ENCODE measurements at regions not wholly inside any gene's neighbourhood (a gene's known extent, or its start where the extent isn't known, plus 50 kb on each side); places are given as distances from the start of the nearest gene placed in this dataset.

GRCh38 chr6:44500074-44500473, 112.6 kb downstream of the CDC5L start:
- no peak overlapping the region for H3K4me3 Mint-ChIP-seq
- ChIA-PET POLR2A (no interaction called here), CTCF (no interaction called here)
- ATAC-seq = no peak
- Histone ChIP-seq H3K9me3 (ENCODE audit: control insufficient read depth in 2 of 3, low read length in 3 of 3) (no peaks in the 10 kb centered on the region), H3K36me3 (ENCODE audit: control insufficient read depth in 2 of 3, insufficient read depth in 3 of 3, low read length in 3 of 3) (no peaks in the 10 kb centered on the region), H3K27me3 (ENCODE audit: control insufficient read depth in 2 of 2, insufficient read depth in 2 of 2, low read length in 2 of 2) (no peaks in the 10 kb centered on the region), H3K27ac (ENCODE audit: low read depth, low read length) (no peak overlapping the region), H3K4me1 (ENCODE audit: control insufficient read depth in 2 of 2, insufficient read depth in 2 of 2, low read length in 2 of 2) (no peaks in the 10 kb centered on the region), H3K4me3 (ENCODE audit: low read length) (no peak overlapping the region)
- no peak overlapping the region for H3K27ac Mint-ChIP-seq
- peaks cover 0 to 2% (median 0%) of the 10 kb centered on the region in 7 donors for H3K4me1 Mint-ChIP-seq
- DNase-seq = no peak
- no peaks in the 10 kb centered on the region for H3K36me3 Mint-ChIP-seq
- peaks cover 0 to 5% (median 0%) of the 10 kb centered on the region in 11 donors for H3K9me3 Mint-ChIP-seq
- intact Hi-C loops (cut with micrococcal nuclease) = no loop called here
- H3K27me3 Mint-ChIP-seq = peaks cover 3 to 16% (median 13%) of the 10 kb centered on the region in 5 donors

- Histone ChIP-seq H3K9me3 (ENCODE audit: control insufficient read depth in 2 of 3, low read length in 3 of 3) (no peaks in the 10 kb centered on the region), H3K36me3 (ENCODE audit: control insufficient read depth in 2 of 3, insufficient read depth in 3 of 3, low read length in 3 of 3) (no peaks in the 10 kb centered on the region), H3K27me3 (ENCODE audit: control insufficient read depth in 2 of 2, insufficient read depth in 2 of 2, low read length in 2 of 2) (no peaks in the 10 kb centered on the region), H3K4me3 (ENCODE audit: low read length) (no peak overlapping the region), H3K27ac (ENCODE audit: low read depth, low read length) (no peak overlapping the region), H3K4me1 (ENCODE audit: control insufficient read depth in 2 of 2, insufficient read depth in 2 of 2, low read length in 2 of 2) (no peaks in the 10 kb centered on the region)
- POLR2A ChIA-PET = interaction anchor here (0.7 kb wide), 1 partner anchor 1508 kb away, joined by 3 read pairs; no protein-coding TSS in a partner anchor
- no peak for ATAC-seq
- no peak overlapping the region for H3K4me3 Mint-ChIP-seq
- H3K4me1 Mint-ChIP-seq = peaks cover 0 to 2% (median 0%) of the 10 kb centered on the region in 7 donors
- H3K27me3 Mint-ChIP-seq = peaks cover 6 to 25% (median 16%) of the 10 kb centered on the region in 5 donors
- H3K36me3 Mint-ChIP-seq = no peaks in the 10 kb centered on the region
- no peak overlapping the region for H3K27ac Mint-ChIP-seq
- intact Hi-C loops (cut with micrococcal nuclease) = no loop called here
- CTCF ChIA-PET = interaction anchor here (0.6 kb wide), 1 partner anchor 20 kb away, joined by 3 read pairs; no protein-coding TSS in a partner anchor
- peaks cover 0 to 7% (median 0%) of the 10 kb centered on the region in 11 donors for H3K9me3 Mint-ChIP-seq
- no peak for DNase-seq
Observed at GRCh38 chr6:44503471-44503870, 116.0 kb downstream of the CDC5L start.

DNA sequence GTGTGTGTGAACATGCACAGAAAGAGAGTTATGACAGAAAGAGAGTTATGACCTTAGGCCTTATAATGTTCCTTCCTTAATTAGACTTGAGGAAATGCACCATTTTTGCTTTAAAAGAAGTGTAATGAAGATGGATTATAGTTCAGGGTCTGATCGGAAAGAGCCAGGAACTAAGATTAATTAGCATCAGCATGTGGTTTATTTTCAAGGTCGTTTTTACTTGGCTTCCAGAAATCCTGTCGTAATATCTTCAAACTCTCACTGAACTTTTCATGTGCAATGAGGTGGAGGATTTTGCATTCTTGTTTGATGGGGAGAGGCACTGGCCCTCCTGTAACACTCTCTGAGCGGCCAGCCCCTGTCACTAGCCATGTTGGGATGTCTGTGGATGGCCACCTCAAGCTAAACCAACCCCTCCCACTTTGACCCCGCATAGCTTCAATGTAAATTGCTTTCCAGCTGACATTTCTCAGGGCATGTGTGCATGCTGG, 116.8 kb downstream of the CDC5L start:
- no peak for DNase-seq
- peaks cover 0 to 5% (median 0%) of the 10 kb centered on the region in 5 donors for H3K36me3 Mint-ChIP-seq
- CTCF ChIA-PET = no interaction called here
- Histone ChIP-seq H3K27me3 (ENCODE audit: control insufficient read depth in 2 of 2, insufficient read depth in 2 of 2, low read length in 2 of 2) (no peaks in the 10 kb centered on the region), H3K36me3 (ENCODE audit: control insufficient read depth in 2 of 3, insufficient read depth in 3 of 3, low read length in 3 of 3) (no peaks in the 10 kb centered on the region), H3K4me3 (ENCODE audit: low read length) (no peak overlapping the region), H3K27ac (ENCODE audit: low read depth, low read length) (no peak overlapping the region), H3K4me1 (ENCODE audit: control insufficient read depth in 2 of 2, insufficient read depth in 2 of 2, low read length in 2 of 2) (no peaks in the 10 kb centered on the region), H3K9me3 (ENCODE audit: control insufficient read depth in 2 of 3, low read length in 3 of 3) (no peaks in the 10 kb centered on the region)
- no peak overlapping the region for H3K27ac Mint-ChIP-seq
- H3K4me3 Mint-ChIP-seq = no peak overlapping the region
- H3K27me3 Mint-ChIP-seq = peaks cover 8 to 25% (median 19%) of the 10 kb centered on the region in 5 donors
- H3K4me1 Mint-ChIP-seq = peaks cover 0 to 2% (median 0%) of the 10 kb centered on the region in 7 donors
- ATAC-seq = no peak
- intact Hi-C loops (cut with micrococcal nuclease) = no loop called here
- H3K9me3 Mint-ChIP-seq = peaks cover 0 to 7% (median 3%) of the 10 kb centered on the region in 11 donors
- POLR2A ChIA-PET = interaction anchor here (0.7 kb wide), 1 partner anchor 1507 kb away, joined by 3 read pairs; no protein-coding TSS in a partner anchor

GRCh38 chr6:44505751-44506150, 118.2 kb downstream of the CDC5L start:
- no peaks in the 10 kb centered on the region for H3K36me3 ChIP-seq (ENCODE audit: control insufficient read depth in 2 of 3, insufficient read depth in 3 of 3, low read length in 3 of 3)
- Mint-ChIP-seq H3K4me1 (peaks cover 0 to 2% (median 0%) of the 10 kb centered on the region in 7 donors), H3K27me3 (peaks cover 8 to 24% (median 21%) of the 10 kb centered on the region in 5 donors), H3K4me3 (no peak overlapping the region), H3K9me3 (peaks cover 0 to 11% (median 5%) of the 10 kb centered on the region in 11 donors), H3K27ac (no peak overlapping the region), H3K36me3 (peaks cover 0 to 11% (median 0%) of the 10 kb centered on the region in 5 donors)
- ATAC-seq (no peak), DNase-seq (no peak)
- no peak overlapping the region for H3K4me3 ChIP-seq (ENCODE audit: low read length)
- H3K4me1 ChIP-seq (ENCODE audit: control insufficient read depth in 2 of 2, insufficient read depth in 2 of 2, low read length in 2 of 2) = no peaks in the 10 kb centered on the region
- no peaks in the 10 kb centered on the region for H3K27me3 ChIP-seq (ENCODE audit: control insufficient read depth in 2 of 2, insufficient read depth in 2 of 2, low read length in 2 of 2)
- no peaks in the 10 kb centered on the region for H3K9me3 ChIP-seq (ENCODE audit: control insufficient read depth in 2 of 3, low read length in 3 of 3)
- POLR2A ChIA-PET = no interaction called here
- no peak overlapping the region for H3K27ac ChIP-seq (ENCODE audit: low read depth, low read length)
- CTCF ChIA-PET = no interaction called here
- intact Hi-C loops (cut with micrococcal nuclease) = no loop called here

- no peak for ATAC-seq
- CTCF ChIA-PET = no interaction called here
- H3K27ac ChIP-seq (ENCODE audit: low read depth, low read length) = no peak overlapping the region
- Mint-ChIP-seq H3K27me3 (peaks cover 5 to 24% (median 21%) of the 10 kb centered on the region in 5 donors), H3K4me1 (peaks cover 0 to 2% (median 0%) of the 10 kb centered on the region in 7 donors), H3K27ac (no peak overlapping the region), H3K9me3 (peaks cover 0 to 13% (median 4%) of the 10 kb centered on the region in 11 donors), H3K4me3 (no peak overlapping the region), H3K36me3 (peaks cover 0 to 11% (median 0%) of the 10 kb centered on the region in 5 donors)
- H3K36me3 ChIP-seq (ENCODE audit: control insufficient read depth in 2 of 3, insufficient read depth in 3 of 3, low read length in 3 of 3) = no peaks in the 10 kb centered on the region
- H3K4me1 ChIP-seq (ENCODE audit: control insufficient read depth in 2 of 2, insufficient read depth in 2 of 2, low read length in 2 of 2) = no peaks in the 10 kb centered on the region
- intact Hi-C loops (cut with micrococcal nuclease) = no loop called here
- POLR2A ChIA-PET = interaction anchor here (0.7 kb wide), 1 partner anchor 912 kb away, joined by 3 read pairs; no protein-coding TSS in a partner anchor
- H3K4me3 ChIP-seq (ENCODE audit: low read length) = no peak overlapping the region
- no peak for DNase-seq
- no peaks in the 10 kb centered on the region for H3K27me3 ChIP-seq (ENCODE audit: control insufficient read depth in 2 of 2, insufficient read depth in 2 of 2, low read length in 2 of 2)
- H3K9me3 ChIP-seq (ENCODE audit: control insufficient read depth in 2 of 3, low read length in 3 of 3) = no peaks in the 10 kb centered on the region
Observed at GRCh38 chr6:44507014-44507413, 119.5 kb downstream of the CDC5L start.

- H3K27me3 ChIP-seq (ENCODE audit: control insufficient read depth in 2 of 2, insufficient read depth in 2 of 2, low read length in 2 of 2) = no peaks in the 10 kb centered on the region
Observed at GRCh38 chr6:44508646-44509045, 121.1 kb downstream of the CDC5L start.

GRCh38 chr6:44511126-44511525, 123.6 kb downstream of the CDC5L start:
- H3K27ac ChIP-seq (ENCODE audit: low read depth, low read length) = no peak overlapping the region
- CTCF ChIA-PET = no interaction called here
- no peaks in the 10 kb centered on the region for H3K9me3 ChIP-seq (ENCODE audit: control insufficient read depth in 2 of 3, low read length in 3 of 3)
- H3K27ac Mint-ChIP-seq = no peak overlapping the region
- no peak overlapping the region for H3K4me3 ChIP-seq (ENCODE audit: low read length)
- no peaks in the 10 kb centered on the region for H3K36me3 ChIP-seq (ENCODE audit: control insufficient read depth in 2 of 3, insufficient read depth in 3 of 3, low read length in 3 of 3)
- H3K27me3 ChIP-seq (ENCODE audit: control insufficient read depth in 2 of 2, insufficient read depth in 2 of 2, low read length in 2 of 2) = no peaks in the 10 kb centered on the region
- peaks cover 3 to 10% (median 5%) of the 10 kb centered on the region in 5 donors for H3K27me3 Mint-ChIP-seq
- H3K36me3 Mint-ChIP-seq = peaks cover 0 to 11% (median 0%) of the 10 kb centered on the region in 5 donors
- DNase-seq (no peak), ATAC-seq (no peak)
- H3K4me3 Mint-ChIP-seq = no peak overlapping the region
- peaks cover 0 to 13% (median 4%) of the 10 kb centered on the region in 11 donors for H3K9me3 Mint-ChIP-seq
- intact Hi-C loops (cut with micrococcal nuclease) = no loop called here
- POLR2A ChIA-PET = no interaction called here
- no peaks in the 10 kb centered on the region for H3K4me1 ChIP-seq (ENCODE audit: control insufficient read depth in 2 of 2, insufficient read depth in 2 of 2, low read length in 2 of 2)
- no peaks in the 10 kb centered on the region for H3K4me1 Mint-ChIP-seq

More at GRCh38 chr6:44508646-44509045, 121.1 kb downstream of the CDC5L start:
- intact Hi-C loops (cut with micrococcal nuclease) = no loop called here
- no peaks in the 10 kb centered on the region for H3K4me1 Mint-ChIP-seq
- CTCF ChIA-PET = no interaction called here
- Histone ChIP-seq H3K9me3 (ENCODE audit: control insufficient read depth in 2 of 3, low read length in 3 of 3) (no peaks in the 10 kb centered on the region), H3K27ac (ENCODE audit: low read depth, low read length) (no peak overlapping the region), H3K4me1 (ENCODE audit: control insufficient read depth in 2 of 2, insufficient read depth in 2 of 2, low read length in 2 of 2) (no peaks in the 10 kb centered on the region), H3K4me3 (ENCODE audit: low read length) (no peak overlapping the region), H3K36me3 (ENCODE audit: control insufficient read depth in 2 of 3, insufficient read depth in 3 of 3, low read length in 3 of 3) (no peaks in the 10 kb centered on the region)
- H3K4me3 Mint-ChIP-seq = no peak overlapping the region
- POLR2A ChIA-PET = no interaction called here
- peaks cover 5 to 15% (median 11%) of the 10 kb centered on the region in 5 donors for H3K27me3 Mint-ChIP-seq
- no peak for DNase-seq
- H3K36me3 Mint-ChIP-seq = peaks cover 0 to 11% (median 0%) of the 10 kb centered on the region in 5 donors
- ATAC-seq = no peak
- H3K27ac Mint-ChIP-seq = no peak overlapping the region
- peaks cover 0 to 13% (median 4%) of the 10 kb centered on the region in 11 donors for H3K9me3 Mint-ChIP-seq

Data from naive thymus-derived CD4-positive, alpha-beta T cell (primary cell).